Thoracic aorta (tissue), 2 donors: ENCODE measurements at regions not wholly inside any gene's neighbourhood (a gene's known extent, or its start where the extent isn't known, plus 50 kb on each side); places are given as distances from the start of the nearest gene placed in this dataset.

Experiments
- ATAC-seq: fragments of 150-250 bp; one replicate; pipeline ENCODE4 v1.8.0; 2017; ENCODE audit warnings: low read depth; ENCODE audit not compliant: insufficient number of reproducible peaks, low FRiP score
- DNase-seq: peaks from one replicate; pipeline ENCODE4 v3.0.0-alpha.2; 2020; ENCODE audit warnings: low spot score
- H3K27ac ChIP-seq, 2 donors: fragments of 200-600 bp; sonication (generic); 1 replicate in 1 of 2; 2 replicates in 1 of 2; pipeline ENCODE4 v1.5.1; 2016; ENCODE audit warnings: mild to moderate bottlenecking in 2 of 2, moderate library complexity in 2 of 2
- H3K27me3 ChIP-seq: fragments of 200-600 bp; sonication (generic); replicated peaks from 2 replicates; pipeline ENCODE4 v1.6.0; 2016; ENCODE audit warnings: mild to moderate bottlenecking; ENCODE audit not compliant: insufficient read depth
- H3K36me3 ChIP-seq: fragments of 200-600 bp; sonication (generic); one replicate; pipeline ENCODE4 v1.5.1; 2016
- H3K4me1 ChIP-seq, 2 donors: fragments of 200-600 bp; sonication (generic); 1 replicate in 1 of 2; 2 replicates in 1 of 2; pipeline versions ENCODE4 v1.5.1 to v1.6.0; 2016; ENCODE audit warnings: low read depth in 2 of 2, mild to moderate bottlenecking in 1 of 2; ENCODE audit not compliant: control insufficient read depth in 1 of 2
- H3K4me3 ChIP-seq: fragments of 200-600 bp; sonication (generic); 2 replicates; pipeline ENCODE4 v1.5.1; 2016; ENCODE audit warnings: mild to moderate bottlenecking
- H3K9me3 ChIP-seq: fragments of 200-600 bp; sonication (generic); 2 replicates; pipeline ENCODE4 v1.5.1; 2016
- TF ChIP-seq, protein P1 (sequence below): fragments of 200-600 bp; sonication (generic); IDR thresholded peaks from one replicate; pipeline ENCODE4 v1.5.1; 2019; ENCODE audit warnings: antibody characterized with exemption

DNA sequence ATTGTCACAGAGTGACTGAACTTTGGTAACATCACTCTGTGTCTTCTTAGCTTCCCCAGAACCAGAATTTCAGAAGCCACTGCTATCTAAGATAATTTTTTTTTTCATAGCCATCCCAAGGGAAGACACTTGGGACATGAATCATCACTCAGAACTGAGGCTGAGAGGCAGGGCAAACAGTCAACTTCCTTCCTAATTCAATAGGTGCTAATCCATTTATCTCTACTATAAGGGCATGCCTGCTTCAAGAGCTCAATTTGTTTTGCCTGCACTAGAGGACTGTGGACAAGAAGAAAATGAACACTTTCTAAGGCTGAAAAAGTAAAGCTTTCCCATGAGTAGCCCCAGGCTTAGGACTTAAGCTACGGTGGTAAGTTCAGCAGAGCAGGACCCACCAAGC lies 56.7 kb upstream of the MYRIP start:
- ATAC-seq (no peak), DNase-seq (no peak)
- H3K27me3 ChIP-seq = no peaks in the 10 kb centered on the region

DNA sequence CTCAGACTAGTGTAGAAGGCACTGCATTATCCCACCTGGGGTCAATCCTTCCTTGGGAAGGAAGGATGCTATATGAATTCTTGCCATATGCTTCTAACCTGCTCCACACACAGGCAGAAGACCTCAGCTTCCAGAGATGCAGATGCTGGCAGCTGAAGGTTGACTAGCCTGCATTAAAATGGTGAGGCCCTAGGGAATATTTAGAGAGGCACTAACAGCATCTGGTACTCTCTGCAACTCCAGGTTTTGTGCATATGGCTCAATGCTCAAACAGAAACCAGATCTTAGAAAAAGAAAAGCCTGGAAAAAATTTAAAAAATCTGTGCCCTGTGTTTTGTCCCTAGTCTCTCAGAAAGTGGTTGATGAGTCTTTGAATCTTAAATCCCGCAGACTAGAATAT lies 56.0 kb upstream of the MYRIP start:
- Histone ChIP-seq H3K9me3 (no peaks in the 10 kb centered on the region), H3K36me3 (no peaks in the 10 kb centered on the region), H3K4me1 (no peaks in the 10 kb centered on the region), H3K4me3 (no peak overlapping the region), H3K27ac (no peak overlapping the region), H3K27me3 (no peaks in the 10 kb centered on the region)
- TF ChIP-seq, protein P1, sequence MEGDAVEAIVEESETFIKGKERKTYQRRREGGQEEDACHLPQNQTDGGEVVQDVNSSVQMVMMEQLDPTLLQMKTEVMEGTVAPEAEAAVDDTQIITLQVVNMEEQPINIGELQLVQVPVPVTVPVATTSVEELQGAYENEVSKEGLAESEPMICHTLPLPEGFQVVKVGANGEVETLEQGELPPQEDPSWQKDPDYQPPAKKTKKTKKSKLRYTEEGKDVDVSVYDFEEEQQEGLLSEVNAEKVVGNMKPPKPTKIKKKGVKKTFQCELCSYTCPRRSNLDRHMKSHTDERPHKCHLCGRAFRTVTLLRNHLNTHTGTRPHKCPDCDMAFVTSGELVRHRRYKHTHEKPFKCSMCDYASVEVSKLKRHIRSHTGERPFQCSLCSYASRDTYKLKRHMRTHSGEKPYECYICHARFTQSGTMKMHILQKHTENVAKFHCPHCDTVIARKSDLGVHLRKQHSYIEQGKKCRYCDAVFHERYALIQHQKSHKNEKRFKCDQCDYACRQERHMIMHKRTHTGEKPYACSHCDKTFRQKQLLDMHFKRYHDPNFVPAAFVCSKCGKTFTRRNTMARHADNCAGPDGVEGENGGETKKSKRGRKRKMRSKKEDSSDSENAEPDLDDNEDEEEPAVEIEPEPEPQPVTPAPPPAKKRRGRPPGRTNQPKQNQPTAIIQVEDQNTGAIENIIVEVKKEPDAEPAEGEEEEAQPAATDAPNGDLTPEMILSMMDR = no peak
- DNase-seq (no peak), ATAC-seq (no peak)

More for the DNA sequence above, 56.7 kb upstream of the MYRIP start:
- TF ChIP-seq, protein P1 = no peak
- H3K27ac ChIP-seq = no peak overlapping the region
- H3K36me3 ChIP-seq = no peaks in the 10 kb centered on the region
- H3K9me3 ChIP-seq = no peaks in the 10 kb centered on the region
- H3K4me1 ChIP-seq = no peaks in the 10 kb centered on the region
- H3K4me3 ChIP-seq = no peak overlapping the region

DNA sequence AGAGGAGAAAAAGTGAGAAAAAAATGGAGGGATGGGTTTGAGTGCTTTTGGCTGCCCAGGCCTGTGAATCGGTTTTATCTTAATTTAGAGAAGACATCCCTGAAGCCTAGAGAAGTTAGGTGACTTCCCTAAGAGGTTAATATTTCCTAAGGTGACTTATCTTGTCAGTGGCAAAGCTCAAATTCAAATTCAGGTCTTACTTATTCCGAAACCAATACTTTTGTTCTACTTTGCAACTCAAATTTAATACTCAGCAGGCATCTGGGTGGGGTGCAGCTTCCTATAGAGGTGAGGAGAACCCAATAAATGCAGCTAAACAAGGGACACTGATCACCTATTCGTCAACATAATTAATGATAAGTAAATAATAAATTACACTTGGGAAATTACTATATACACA lies 54.9 kb upstream of the MYRIP start:
- H3K9me3 ChIP-seq = no peaks in the 10 kb centered on the region
- ATAC-seq (no peak), DNase-seq (no peak)
- H3K4me1 ChIP-seq = no peaks in the 10 kb centered on the region
- TF ChIP-seq, protein P1 = no peak
- H3K4me3 ChIP-seq = no peak overlapping the region
- H3K27ac ChIP-seq = no peak overlapping the region
- H3K36me3 ChIP-seq = no peaks in the 10 kb centered on the region
- no peaks in the 10 kb centered on the region for H3K27me3 ChIP-seq

DNA sequence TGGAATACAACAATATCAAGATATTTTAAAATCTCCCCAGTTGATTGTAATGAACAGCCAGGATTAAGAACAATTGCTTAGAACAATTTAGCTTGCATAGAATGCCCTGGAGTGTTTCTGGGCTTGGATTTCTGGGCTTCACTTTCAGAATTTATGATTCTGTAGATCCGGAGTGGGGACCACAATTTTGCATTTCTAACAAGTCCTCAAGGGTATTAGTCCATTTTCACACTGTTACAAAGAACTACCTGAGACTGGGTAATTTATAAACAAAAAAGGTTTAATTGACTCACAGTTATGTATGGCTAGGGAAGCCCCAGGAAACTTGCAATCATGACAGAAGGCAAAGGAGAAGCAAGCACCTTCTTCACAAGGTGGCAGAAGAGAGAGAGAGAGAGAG lies 54.3 kb upstream of the MYRIP start:
- Histone ChIP-seq H3K9me3 (no peaks in the 10 kb centered on the region), H3K36me3 (no peaks in the 10 kb centered on the region), H3K4me3 (no peak overlapping the region), H3K27ac (no peak overlapping the region), H3K27me3 (no peaks in the 10 kb centered on the region), H3K4me1 (no peaks in the 10 kb centered on the region)
- ATAC-seq (no peak), DNase-seq (no peak)
- TF ChIP-seq, protein P1 = no peak

DNA sequence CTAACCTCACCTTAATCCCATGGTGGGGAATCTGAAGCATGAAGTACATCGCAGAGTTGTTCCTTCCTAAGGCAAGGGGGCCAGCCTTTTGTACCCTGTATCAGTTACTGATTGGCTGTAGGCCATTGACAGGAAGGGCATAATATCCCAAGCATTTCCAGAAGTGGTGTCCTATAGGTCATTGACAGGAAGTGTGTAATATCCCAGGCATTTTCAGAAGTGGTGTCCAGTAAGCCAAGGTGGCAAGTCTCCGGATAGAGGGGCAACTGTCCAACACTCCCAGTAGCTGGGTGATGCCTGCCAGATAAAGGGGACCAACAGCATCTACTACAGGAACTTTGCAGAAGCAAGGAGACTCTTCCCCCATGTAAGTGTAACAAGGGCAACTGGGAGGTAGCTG lies 52.1 kb upstream of the MYRIP start:
- DNase-seq (no peak), ATAC-seq (no peak)
- no peak overlapping the region for H3K4me3 ChIP-seq
- H3K4me1 ChIP-seq = no peaks in the 10 kb centered on the region
- TF ChIP-seq, protein P1 = no peak
- no peaks in the 10 kb centered on the region for H3K9me3 ChIP-seq
- H3K36me3 ChIP-seq = no peaks in the 10 kb centered on the region
- no peak overlapping the region for H3K27ac ChIP-seq
- H3K27me3 ChIP-seq = no peaks in the 10 kb centered on the region
